AG10803 (cell line): ENCODE measurements at regions not wholly inside any gene's neighbourhood (a gene's known extent, or its start where the extent isn't known, plus 50 kb on each side); places are given as distances from the start of the nearest gene placed in this dataset.

ENCODE experiments used
- DNase-seq: peaks from one replicate; pipeline ENCODE4 v3.0.0; 2010; ENCODE audit warnings: low read depth
- H3K4me3 ChIP-seq: 2 replicates; pipeline ENCODE4 v1.5.1; 2011; ENCODE audit warnings: mild to moderate bottlenecking, low read length, control low read depth
- CTCF ChIP-seq: conservative IDR thresholded peaks from 2 replicates; pipeline ENCODE4 v1.5.1; 2011; ENCODE audit warnings: mild to moderate bottlenecking, low read length, control low read depth, inconsistent platforms

- DNase-seq, result peak; percentile 47
- no peak overlapping the region for H3K4me3 ChIP-seq
- TF ChIP-seq CTCF, result no peak
These were observed 65.3 kb downstream of the CPN2 start for GRCh38 chr3:194285850-194286197.

- no peak for TF ChIP-seq CTCF
- DNase-seq, result no peak
- H3K4me3 ChIP-seq, result no peak overlapping the region
These were observed 64.6 kb downstream of the CPN2 start for GRCh38 chr3:194286375-194287146.

- no peak for DNase-seq
- no peak for TF ChIP-seq CTCF
- H3K4me3 ChIP-seq, result no peak overlapping the region
These were observed 63.8 kb downstream of the CPN2 start for GRCh38 chr3:194287374-194287773.

- TF ChIP-seq CTCF, result no peak
- DNase-seq, result no peak
These were observed 63.0 kb downstream of the CPN2 start for GRCh38 chr3:194287977-194288706.

More at GRCh38 chr3:194287977-194288706, 63.0 kb downstream of the CPN2 start:
- H3K4me3 ChIP-seq, result no peak overlapping the region
